ENCODE measurements at regions not wholly inside any gene's neighbourhood (a gene's known extent, or its start where the extent isn't known, plus 50 kb on each side); places are given as distances from the start of the nearest gene placed in this dataset.
"Not testable (repeated sequence)": the region's sequence is repeated elsewhere in the genome, so short reads cannot be mapped to it uniquely, and the experiment has no call there.

- DNase-seq: no peak
These were observed 810.3 kb upstream of the ACO1 start for GRCh38 chr9:31574006-31574765.

- DNase-seq: no peak
These were observed 802.4 kb upstream of the ACO1 start for GRCh38 chr9:31582071-31582470.

- DNase-seq: no peak
These were observed 801.9 kb upstream of the ACO1 start for GRCh38 chr9:31582561-31582960.

GRCh38 chr9:31585158-31585557 lies 799.3 kb upstream of the ACO1 start:
- no peak for DNase-seq

- DNase-seq: no peak
These were observed 797.3 kb upstream of the ACO1 start for GRCh38 chr9:31587146-31587545.

GRCh38 chr9:31588006-31588405 lies 796.4 kb upstream of the ACO1 start:
- no peak for DNase-seq

GRCh38 chr9:31588756-31589155 lies 795.7 kb upstream of the ACO1 start:
- DNase-seq: no peak

GRCh38 chr9:31590091-31590490 lies 794.4 kb upstream of the ACO1 start:
- DNase-seq: no peak

- not testable (repeated sequence) for DNase-seq
These were observed 787.4 kb upstream of the ACO1 start for GRCh38 chr9:31597086-31597485.

- peak in 1 of 3 donors; percentile 3 for DNase-seq
These were observed 786.5 kb upstream of the ACO1 start for GRCh38 chr9:31597977-31598376.

- DNase-seq: no peak
These were observed 782.8 kb upstream of the ACO1 start for GRCh38 chr9:31601666-31602065.

- no peak for DNase-seq
These were observed 779.9 kb upstream of the ACO1 start for GRCh38 chr9:31604531-31604930.

- DNase-seq: no peak
These were observed 779.3 kb upstream of the ACO1 start for GRCh38 chr9:31605164-31605563.

- DNase-seq: no peak
These were observed 777.8 kb upstream of the ACO1 start for GRCh38 chr9:31606678-31607077.

GRCh38 chr9:31608416-31608815 lies 776.0 kb upstream of the ACO1 start:
- DNase-seq: no peak

GRCh38 chr9:31608881-31609280 lies 775.6 kb upstream of the ACO1 start:
- no peak for DNase-seq

- no peak for DNase-seq
These were observed 772.0 kb upstream of the ACO1 start for GRCh38 chr9:31612336-31613030.

- DNase-seq: no peak
These were observed 768.5 kb upstream of the ACO1 start for GRCh38 chr9:31615966-31616365.

GRCh38 chr9:31623511-31623910 lies 760.9 kb upstream of the ACO1 start:
- DNase-seq: no peak

- DNase-seq: no peak
These were observed 755.2 kb upstream of the ACO1 start for GRCh38 chr9:31629292-31629691.

GRCh38 chr9:31637265-31637664 lies 747.2 kb upstream of the ACO1 start:
- DNase-seq: no peak

GRCh38 chr9:31637861-31638260 lies 746.6 kb upstream of the ACO1 start:
- DNase-seq: no peak

- no peak for DNase-seq
These were observed 745.0 kb upstream of the ACO1 start for GRCh38 chr9:31639451-31639850.

- DNase-seq: no peak
These were observed 715.1 kb upstream of the ACO1 start for GRCh38 chr9:31669311-31669710.

- DNase-seq: no peak
These were observed 713.4 kb upstream of the ACO1 start for GRCh38 chr9:31671011-31671410.

All from suppressor macrophage treated with lipopolysaccharide for 1 hour (primary cell).